AG10803 (cell line): ENCODE measurements at regions not wholly inside any gene's neighbourhood (a gene's known extent, or its start where the extent isn't known, plus 50 kb on each side); places are given as distances from the start of the nearest gene placed in this dataset.

Experiments used
- DNase-seq: peaks from one replicate; pipeline ENCODE4 v3.0.0; 2010; ENCODE audit warnings: low read depth
- H3K4me3 ChIP-seq: 2 replicates; pipeline ENCODE4 v1.5.1; 2011; ENCODE audit warnings: mild to moderate bottlenecking, low read length, control low read depth
- TF ChIP-seq, protein P1 (sequence below): conservative IDR thresholded peaks from 2 replicates; pipeline ENCODE4 v1.5.1; 2011; ENCODE audit warnings: mild to moderate bottlenecking, low read length, control low read depth, inconsistent platforms

DNA sequence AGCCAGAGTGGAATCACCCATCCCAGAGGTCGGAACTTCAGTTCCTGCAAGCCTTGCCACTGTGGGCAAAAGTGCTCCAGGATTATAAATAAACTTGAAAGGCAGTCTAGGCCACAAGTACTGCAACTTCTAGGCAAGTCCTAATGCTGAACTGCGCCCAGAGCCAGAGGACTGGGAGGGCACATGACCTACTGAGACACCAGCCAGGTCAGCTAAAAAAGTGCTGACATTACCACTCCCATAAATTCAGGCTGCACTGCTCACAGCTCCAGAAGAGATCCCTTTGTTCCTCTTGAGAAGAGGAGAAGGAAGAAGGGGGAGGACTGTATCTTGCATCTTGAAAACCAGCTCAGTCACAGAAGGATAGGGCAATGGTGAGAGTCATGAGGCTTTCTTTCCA lies 1084.1 kb upstream of the PHF14 start:
- no peak for DNase-seq
- TF ChIP-seq, protein P1, sequence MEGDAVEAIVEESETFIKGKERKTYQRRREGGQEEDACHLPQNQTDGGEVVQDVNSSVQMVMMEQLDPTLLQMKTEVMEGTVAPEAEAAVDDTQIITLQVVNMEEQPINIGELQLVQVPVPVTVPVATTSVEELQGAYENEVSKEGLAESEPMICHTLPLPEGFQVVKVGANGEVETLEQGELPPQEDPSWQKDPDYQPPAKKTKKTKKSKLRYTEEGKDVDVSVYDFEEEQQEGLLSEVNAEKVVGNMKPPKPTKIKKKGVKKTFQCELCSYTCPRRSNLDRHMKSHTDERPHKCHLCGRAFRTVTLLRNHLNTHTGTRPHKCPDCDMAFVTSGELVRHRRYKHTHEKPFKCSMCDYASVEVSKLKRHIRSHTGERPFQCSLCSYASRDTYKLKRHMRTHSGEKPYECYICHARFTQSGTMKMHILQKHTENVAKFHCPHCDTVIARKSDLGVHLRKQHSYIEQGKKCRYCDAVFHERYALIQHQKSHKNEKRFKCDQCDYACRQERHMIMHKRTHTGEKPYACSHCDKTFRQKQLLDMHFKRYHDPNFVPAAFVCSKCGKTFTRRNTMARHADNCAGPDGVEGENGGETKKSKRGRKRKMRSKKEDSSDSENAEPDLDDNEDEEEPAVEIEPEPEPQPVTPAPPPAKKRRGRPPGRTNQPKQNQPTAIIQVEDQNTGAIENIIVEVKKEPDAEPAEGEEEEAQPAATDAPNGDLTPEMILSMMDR = no peak
- no peak overlapping the region for H3K4me3 ChIP-seq

DNA sequence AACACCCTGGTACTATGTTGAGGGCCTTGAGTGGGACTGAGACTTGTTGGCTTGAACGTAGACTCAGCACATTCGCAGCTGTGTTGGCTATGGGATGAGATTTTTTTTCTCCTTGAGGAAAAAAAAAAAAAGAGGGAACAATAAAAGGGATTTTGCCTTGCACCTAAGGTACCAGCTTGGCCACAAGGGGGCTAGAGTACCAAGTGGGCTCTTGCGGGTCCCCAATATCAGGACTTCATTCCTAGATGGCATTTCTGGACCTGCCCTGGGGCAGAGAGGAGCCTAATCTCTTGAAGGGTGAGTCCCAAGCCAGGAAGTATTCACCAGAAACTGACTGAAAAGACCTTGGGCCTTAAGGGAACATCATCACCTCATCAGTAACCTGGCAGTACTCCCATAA lies 1083.6 kb upstream of the PHF14 start:
- DNase-seq = no peak
- H3K4me3 ChIP-seq = no peak overlapping the region
- TF ChIP-seq, protein P1 = no peak

- TF ChIP-seq, protein P1 = no peak
These were observed 1082.6 kb upstream of the PHF14 start for GRCh38 chr7:9891056-9891455.

DNA sequence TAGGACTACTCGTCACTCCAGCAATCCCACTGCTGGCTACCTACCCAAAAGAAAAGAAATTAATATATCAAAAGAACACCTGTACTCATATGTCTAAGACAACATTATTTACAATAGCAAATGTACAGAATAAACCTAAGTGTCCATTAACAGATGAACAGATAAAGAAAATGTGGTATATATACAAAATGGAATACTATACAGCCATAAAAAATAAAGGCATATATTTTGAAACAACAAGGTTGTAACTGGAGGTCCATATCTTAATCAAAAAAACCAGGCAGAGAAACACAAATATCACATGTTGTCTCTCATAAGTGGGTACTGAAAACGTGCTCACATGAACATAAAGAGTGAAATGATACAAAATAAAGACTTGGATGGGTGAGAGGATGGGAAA lies 1073.3 kb upstream of the PHF14 start:
- DNase-seq = no peak
- no peak overlapping the region for H3K4me3 ChIP-seq
- TF ChIP-seq, protein P1 = no peak

More at GRCh38 chr7:9891056-9891455, 1082.6 kb upstream of the PHF14 start:
- DNase-seq = no peak
- no peak overlapping the region for H3K4me3 ChIP-seq

DNA sequence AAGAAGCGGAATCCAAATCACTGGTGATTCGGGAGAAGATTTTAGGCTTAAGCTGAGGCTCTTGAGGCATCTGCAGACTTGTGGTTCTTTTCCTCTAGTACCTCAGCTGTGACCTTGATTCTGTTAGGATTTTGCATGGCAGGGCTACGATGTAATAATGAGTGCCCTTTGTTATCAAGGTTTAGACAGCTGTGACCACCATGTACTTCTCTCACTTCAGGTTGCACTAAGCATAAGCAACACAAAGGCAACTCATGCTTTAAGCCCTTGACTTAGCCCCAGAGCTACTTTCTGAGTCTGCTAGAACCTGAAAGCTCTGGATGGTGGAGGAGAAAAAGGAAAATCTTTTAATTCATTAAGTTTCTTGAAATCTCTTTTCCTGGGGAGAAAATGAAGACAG lies 1052.3 kb upstream of the PHF14 start:
- no peak overlapping the region for H3K4me3 ChIP-seq
- no peak for DNase-seq
- TF ChIP-seq, protein P1 = no peak

- no peak overlapping the region for H3K4me3 ChIP-seq
- TF ChIP-seq, protein P1 = no peak
- DNase-seq = no peak
These were observed 1035.6 kb upstream of the PHF14 start for GRCh38 chr7:9937944-9938631.

GRCh38 chr7:9939176-9939575 lies 1034.5 kb upstream of the PHF14 start:
- no peak for DNase-seq
- TF ChIP-seq, protein P1 = no peak
- H3K4me3 ChIP-seq = no peak overlapping the region
